HCT116 (cell line): ENCODE measurements at regions not wholly inside any gene's neighbourhood (a gene's known extent, or its start where the extent isn't known, plus 50 kb on each side); places are given as distances from the start of the nearest gene placed in this dataset.

Source experiments
- ATAC-seq: fragments of 200-7000 bp; cut with Tn5 transposase; 2 replicates; pipeline ENCODE4 v1.9.1; 2020; ENCODE audit warnings: mild to moderate bottlenecking, moderate library complexity
- BruUV-seq: library from RNA; stranded (reverse); fragments of 400-500 nt; replicated peaks from 2 replicates; lab custom pipeline; 2021; lab: Mats Ljungman, UMichigan
- CTCF ChIA-PET: fragments of 300-600 bp; sonication (Branson Sonifier 250); formaldehyde crosslinking; loops from one replicate; lab custom pipeline; 2021; ENCODE audit warnings: antibody characterized with exemption; lab: Charles Lee
- POLR2A ChIA-PET: fragments of 300-600, 350-600 bp; sonication (Branson Sonifier 250); formaldehyde crosslinking; loops from one replicate; lab custom pipeline; 2021; ENCODE audit warnings: antibody characterized with exemption; lab: Charles Lee
- RAD21 ChIA-PET, 2 experiments: fragments of 300-600 bp; sonication (Branson Sonifier 250); formaldehyde crosslinking; loops; one replicate each; lab custom pipeline; 2023; ENCODE audit warnings: low total read pairs in 2 of 2; ENCODE audit not compliant: uncharacterized antibody in 2 of 2, unreplicated experiment in 2 of 2, low non-redundant PET in 1 of 2; lab: Charles Lee
- DNase-seq: peaks from one replicate; pipeline ENCODE4 v3.0.0-alpha.2; 2010; ENCODE audit warnings: low read depth, low spot score
- H2AFZ ChIP-seq: fragments of 200-600 bp; shearing (Covaris generic), sonication (generic); 2 replicates; pipeline ENCODE4 v1.6.1; 2017; ENCODE audit warnings: low read depth, mixed run types, mixed read lengths, antibody characterized with exemption, low read length; ENCODE audit not compliant: poor library complexity, severe bottlenecking
- H3K27ac ChIP-seq: 2 replicates; pipeline ENCODE4 v1.5.1; 2012; ENCODE audit warnings: low read depth, low read length
- H3K27me3 ChIP-seq: fragments of 200-600 bp; sonication (generic); 2 replicates; pipeline ENCODE4 v1.6.1; 2016; ENCODE audit warnings: mixed run types, low read length, mixed read lengths; ENCODE audit not compliant: insufficient read depth
- H3K36me3 ChIP-seq, 2 experiments: fragments of 200-500 bp in 1 of 2; fragments of 200-600 bp in 1 of 2; sonication (Bioruptor generic) in 1 of 2; sonication (generic) in 1 of 2; 2 replicates each; pipeline versions ENCODE4 v1.5.1 to v1.6.1; 2014 to 2016; ENCODE audit warnings: low read length in 2 of 2, inconsistent platforms in 1 of 2, mixed read lengths in 1 of 2, mixed run types in 1 of 2; ENCODE audit not compliant: insufficient read depth in 2 of 2, control insufficient read depth in 1 of 2
- H3K4me1 ChIP-seq, 2 experiments: fragments of 200-600 bp in 1 of 2; sonication (generic) in 1 of 2; 2 replicates each; pipeline versions ENCODE4 v1.5.1 to v1.6.1; 2012 to 2017; ENCODE audit warnings: low read length in 2 of 2, inconsistent platforms in 1 of 2, mild to moderate bottlenecking in 1 of 2, mixed read lengths in 1 of 2, mixed run types in 1 of 2, moderate library complexity in 1 of 2; ENCODE audit not compliant: insufficient read depth in 2 of 2, control insufficient read depth in 1 of 2
- H3K4me2 ChIP-seq: fragments of 200-600 bp; sonication (generic); 2 replicates; pipeline ENCODE4 v1.6.1; 2017; ENCODE audit warnings: mixed run types, low read length, mixed read lengths
- H3K4me3 ChIP-seq, 2 experiments: fragments of 200-600 bp in 1 of 2; sonication (generic) in 1 of 2; replicated peaks in 1 of 2; 2 replicates each; pipeline ENCODE4 v1.5.1; 2011 to 2016; ENCODE audit warnings: low read length in 2 of 2, control low read depth in 1 of 2, low read depth in 1 of 2, mild to moderate bottlenecking in 1 of 2, mixed read lengths in 1 of 2, mixed run types in 1 of 2
- H3K79me2 ChIP-seq: fragments of 200-600 bp; sonication (generic); 2 replicates; pipeline ENCODE4 v1.6.1; 2017; ENCODE audit warnings: mild to moderate bottlenecking, mixed run types, low read length, moderate library complexity, mixed read lengths; ENCODE audit not compliant: insufficient read depth
- H3K9ac ChIP-seq: fragments of 200-600 bp; sonication (generic); 2 replicates; pipeline ENCODE4 v1.6.1; 2016; ENCODE audit warnings: low read length, mixed read lengths
- H3K9me2 ChIP-seq: fragments of 200-600 bp; sonication (generic), shearing (Covaris generic); 2 replicates; pipeline ENCODE4 v1.6.1; 2017; ENCODE audit warnings: mixed run types, mild to moderate bottlenecking, moderate library complexity; ENCODE audit not compliant: insufficient read depth
- H3K9me3 ChIP-seq, 2 experiments: fragments of 200-500 bp in 1 of 2; fragments of 200-600 bp in 1 of 2; sonication (Bioruptor generic) in 1 of 2; sonication (generic) in 1 of 2; 2 replicates each; pipeline ENCODE4 v1.6.1; 2014 to 2017; ENCODE audit warnings: low read length in 2 of 2, mixed read lengths in 2 of 2, inconsistent platforms in 1 of 2, low read depth in 1 of 2, mild to moderate bottlenecking in 1 of 2, mixed run types in 1 of 2, moderate library complexity in 1 of 2; ENCODE audit not compliant: control insufficient read depth in 1 of 2, insufficient read depth in 1 of 2
- H4K20me1 ChIP-seq: fragments of 200-600 bp; sonication (generic), shearing (Covaris generic); 2 replicates; pipeline ENCODE4 v1.6.1; 2017; ENCODE audit warnings: mixed run types, mild to moderate bottlenecking, moderate library complexity; ENCODE audit not compliant: insufficient read depth
- ATF3 ChIP-seq: IDR thresholded peaks from 2 replicates; pipeline ENCODE4 v1.6.1; 2012
- CEBPB ChIP-seq: IDR thresholded peaks from 2 replicates; pipeline ENCODE4 v1.6.1; 2012; ENCODE audit warnings: low read depth
- CTCF ChIP-seq, 3 experiments: fragments of 200-600 bp in 1 of 3; sonication (generic) in 1 of 3; IDR thresholded peaks in 2 of 3; conservative IDR thresholded peaks in 1 of 3; 2 replicates each; pipeline ENCODE4 v1.5.1; 2012 to 2017; ENCODE audit warnings: low read depth in 2 of 3, low read length in 2 of 3, antibody characterized with exemption in 1 of 3, borderline replicate concordance in 1 of 3, control low read depth in 1 of 3, mild to moderate bottlenecking in 1 of 3, mixed read lengths in 1 of 3, mixed run types in 1 of 3, moderate library complexity in 1 of 3; ENCODE audit not compliant: insufficient read depth in 1 of 3
- ELF1 ChIP-seq: IDR thresholded peaks from 2 replicates; pipeline ENCODE4 v1.6.1; 2012; ENCODE audit warnings: low read depth, borderline replicate concordance
- EZH2 ChIP-seq: fragments of 200-600 bp; sonication (generic); IDR thresholded peaks from 2 replicates; pipeline ENCODE4 v1.6.1; 2017; ENCODE audit warnings: antibody characterized with exemption, mixed run types
- FOSL1 ChIP-seq: IDR thresholded peaks from 2 replicates; pipeline ENCODE4 v1.6.1; 2012; ENCODE audit warnings: low read depth
- JUND ChIP-seq: IDR thresholded peaks from 2 replicates; pipeline ENCODE4 v1.6.1; 2012
- MAX ChIP-seq: IDR thresholded peaks from 2 replicates; pipeline ENCODE4 v1.6.1; 2012
- RAD21 ChIP-seq: IDR thresholded peaks from 2 replicates; pipeline ENCODE4 v1.6.1; 2012; ENCODE audit warnings: low read depth, mild to moderate bottlenecking
- SP1 ChIP-seq: IDR thresholded peaks from 2 replicates; pipeline ENCODE4 v1.6.1; 2012; ENCODE audit warnings: low read depth
- SRF ChIP-seq: IDR thresholded peaks from 2 replicates; pipeline ENCODE4 v1.6.1; 2012; ENCODE audit warnings: low read depth
- TCF7L2 ChIP-seq: IDR thresholded peaks from 2 replicates; pipeline ENCODE4 v1.7.0; 2011; ENCODE audit warnings: borderline replicate concordance, inconsistent platforms; ENCODE audit not compliant: insufficient read depth, insufficient read length; ENCODE audit errors: extremely low read depth
- ZFX ChIP-seq: fragments of 450-650 bp; IDR thresholded peaks from 2 replicates; pipeline ENCODE4 v1.6.1; 2017
- ZNF274 ChIP-seq: fragments of 200-500 bp; sonication (Bioruptor generic); IDR thresholded peaks from 2 replicates; pipeline ENCODE4 v1.6.1; 2014; ENCODE audit warnings: mild to moderate bottlenecking, low read depth, low read length, inconsistent platforms
- intact Hi-C: fragments of 100-400 bp; cut with micrococcal nuclease; formaldehyde crosslinking; loops from 2 replicates; pipeline ENCODE4 v1.10.0; 2022

- Histone ChIP-seq H3K9me3 (no peaks in the 10 kb centered on the region), H3K4me1 (no peaks in the 10 kb centered on the region), H3K79me2 (no peaks in the 10 kb centered on the region), H3K9ac (no peak overlapping the region), H3K27ac (no peak overlapping the region), H2AFZ (no peak overlapping the region), H3K9me2 (no peaks in the 10 kb centered on the region), H3K4me2 (no peak overlapping the region), H3K27me3 (no peaks in the 10 kb centered on the region; the same call in 1 of the 2 replicates), H4K20me1 (no peaks in the 10 kb centered on the region), H3K36me3 (no peaks in the 10 kb centered on the region), H3K4me3 (no peak overlapping the region)
- no peak for TF ChIP-seq ZNF274
- no peak for TF ChIP-seq ATF3
- TF ChIP-seq ELF1 = no peak
- no peak for TF ChIP-seq MAX
- no peak for TF ChIP-seq SRF
- TF ChIP-seq CEBPB = no peak
- no peak for TF ChIP-seq JUND
- TF ChIP-seq SP1 = no peak
- TF ChIP-seq ZFX = no peak
- no peak for TF ChIP-seq TCF7L2
- no peak for TF ChIP-seq FOSL1
- no peak for TF ChIP-seq EZH2
- no TSS peak for BruUV-seq
- ATAC-seq = no peak
- intact Hi-C loops = no loop called here
- RAD21 ChIA-PET = no interaction called here
- CTCF ChIA-PET = no interaction called here
- POLR2A ChIA-PET = no interaction called here
- DNase-seq = no peak
Observed at GRCh38 chr2:16211341-16211740, 271.0 kb downstream of the MYCN start.

- Histone ChIP-seq H3K9ac (no peak overlapping the region), H2AFZ (no peak overlapping the region), H3K9me2 (no peaks in the 10 kb centered on the region), H3K4me2 (no peak overlapping the region), H3K27me3 (no peaks in the 10 kb centered on the region; the same call in 1 of the 2 replicates), H3K36me3 (no peaks in the 10 kb centered on the region), H3K4me1 (no peaks in the 10 kb centered on the region), H3K9me3 (no peaks in the 10 kb centered on the region), H3K4me3 (no peak overlapping the region), H3K27ac (no peak overlapping the region), H3K79me2 (no peaks in the 10 kb centered on the region), H4K20me1 (no peaks in the 10 kb centered on the region)
- ChIA-PET POLR2A (no interaction called here), RAD21 (no interaction called here), CTCF (no interaction called here)
- DNase-seq = no peak
- TF ChIP-seq ZNF274 (no peak), RAD21 (no peak), ZFX (no peak), CTCF (IDR thresholded peaks at IDR 0.05 in 2 of 3, conservative IDR thresholded peaks at IDR 0.05 in 1 of 3; ENCODE audit: borderline replicate concordance in 1 of 3, insufficient read depth in 1 of 3, low read depth in 2 of 3, low read length in 2 of 3) (no peak)
- BruUV-seq = no TSS peak
- intact Hi-C loops = no loop called here
- no peak for ATAC-seq
Observed at GRCh38 chr2:16210841-16211240, 270.5 kb downstream of the MYCN start.
